ENCODE measurements at regions not wholly inside any gene's neighbourhood (a gene's known extent, or its start where the extent isn't known, plus 50 kb on each side); places are given as distances from the start of the nearest gene placed in this dataset.

GRCh38 chr4:36439556-36439955, 158.1 kb downstream of the DTHD1 start:
- TF ChIP-seq CTCF (IDR thresholded peaks at IDR 0.05) (no peak), POLR2A (IDR thresholded peaks at IDR 0.05) (no peak)
